ENCODE measurements at regions not wholly inside any gene's neighbourhood (a gene's known extent, or its start where the extent isn't known, plus 50 kb on each side); places are given as distances from the start of the nearest gene placed in this dataset.

GRCh38 chr15:47870300-47870955, 153.1 kb downstream of the SEMA6D start:
- DNase-seq (ENCODE audit: low read depth in 1 of 2, low spot score in 2 of 2) (no peak), FAIRE-seq (no peak)
- CTCF ChIA-PET (ENCODE audit: partially characterized antibody): interaction anchor here (0.6 to 1.3 kb wide), 2 partner anchors 159 to 223 kb away, joined by 3 read pairs; no protein-coding TSS in a partner anchor

More at GRCh38 chr15:47870300-47870955, 153.1 kb downstream of the SEMA6D start:
- no peak overlapping the region for H2BK5ac ChIP-seq (ENCODE audit: low read depth, low read length)
- no peak overlapping the region for H3K27ac ChIP-seq (ENCODE audit: low read depth, low read length)
- no peak for TF ChIP-seq TAF1 (IDR thresholded peaks at IDR 0.05; ENCODE audit: low read depth, low read length)
- no peak for TF ChIP-seq CTCF (IDR thresholded peaks at IDR 0.05; ENCODE audit: control extremely low read depth in 1 of 3, insufficient read depth in 1 of 3, low read depth in 1 of 3, low read length in 3 of 3)
- TF ChIP-seq NRF1 (IDR thresholded peaks at IDR 0.05; ENCODE audit: low read depth, low read length): no peak
- no peak for TF ChIP-seq POLR2A (IDR thresholded peaks at IDR 0.05; ENCODE audit: control extremely low read depth in 1 of 2, low read depth in 2 of 2, low read length in 2 of 2)
- no peak for TF ChIP-seq RXRA (IDR thresholded peaks at IDR 0.05; ENCODE audit: insufficient read depth, low read depth, low read length)
- no peak for TF ChIP-seq POU5F1 (IDR thresholded peaks at IDR 0.05; ENCODE audit: low read depth, low read length)
- TF ChIP-seq YY1 (IDR thresholded peaks at IDR 0.05; ENCODE audit: low read depth, low read length): no peak
- no peak for TF ChIP-seq EGR1 (IDR thresholded peaks at IDR 0.05; ENCODE audit: borderline replicate concordance, low read depth, low read length)
- TF ChIP-seq EZH2 (IDR thresholded peaks at IDR 0.05; ENCODE audit: low read depth, low read length, severe bottlenecking): no peak
- H3K23ac ChIP-seq (ENCODE audit: insufficient read length): no peak overlapping the region
- no peak overlapping the region for H4K91ac ChIP-seq (replicated peaks; ENCODE audit: insufficient read length, low read length)
- H3K18ac ChIP-seq (ENCODE audit: extremely low read depth, low read length): no peak overlapping the region
- POLR2A ChIA-PET (ENCODE audit: partially characterized antibody): no interaction called here
- no peak overlapping the region for H2AFZ ChIP-seq (ENCODE audit: low read length)
- WGBS, 2 experiments (ENCODE audit: extremely low coverage in 1 of 2, insufficient coverage in 1 of 2, insufficient read length in 1 of 2, insufficient replicate concordance in 2 of 2, low coverage in 1 of 2, low lambda C conversion rate in 2 of 2, missing lambda C conversion rate in 1 of 2): 88% methylated on average over 1 of the region's 1 CpG; no CpG with 5 or more reads in 1 of the 2 experiments
- H4K5ac ChIP-seq (ENCODE audit: insufficient read length, low read depth, low read length): no peak overlapping the region
- 0 out of 2 replicates have a peak overlapping the region, but pooled peaks have one; percentile 37 for H2BK15ac ChIP-seq (ENCODE audit: low read length)
- H3K4ac ChIP-seq (replicated peaks; ENCODE audit: insufficient read length, low read depth, low read length): no peak overlapping the region
- no peak overlapping the region for H3K4me2 ChIP-seq (ENCODE audit: insufficient read depth in 1 of 2, low read depth in 2 of 2, low read length in 2 of 2)
- H2AK5ac ChIP-seq (ENCODE audit: low read depth, low read length): no peak overlapping the region
- no peaks in the 10 kb centered on the region for H3K23me2 ChIP-seq (ENCODE audit: low read depth, low read length)
- H3K9ac ChIP-seq (replicated peaks in 1 of 4; ENCODE audit: extremely low read depth in 1 of 4, low read depth in 3 of 4, low read length in 3 of 4): no peak overlapping the region
- H3K9me3 ChIP-seq (ENCODE audit: insufficient read depth in 2 of 2, low read depth in 1 of 2, low read length in 1 of 2): no peaks in the 10 kb centered on the region
- no peak overlapping the region for H2BK12ac ChIP-seq (ENCODE audit: low read depth, low read length)
- H4K8ac ChIP-seq (ENCODE audit: extremely low read depth, insufficient read depth, low read length): no peak overlapping the region
- no peak overlapping the region for H2BK120ac ChIP-seq (replicated peaks; ENCODE audit: low read depth, low read length)
- no peaks in the 10 kb centered on the region for H3K79me1 ChIP-seq (ENCODE audit: low read depth, low read length)
- no peak overlapping the region for H2BK20ac ChIP-seq (ENCODE audit: low read length)
- H4K20me1 ChIP-seq (replicated peaks in 1 of 2; ENCODE audit: control insufficient read depth in 1 of 2, insufficient read depth in 2 of 2, low read length in 2 of 2): no peaks in the 10 kb centered on the region
- no peak overlapping the region for H3K4me3 ChIP-seq (ENCODE audit: extremely low read depth in 1 of 4, insufficient read depth in 2 of 4, low read depth in 3 of 4, low read length in 4 of 4)
- H3K36me3 ChIP-seq (ENCODE audit: control insufficient read depth in 2 of 4, insufficient read depth in 4 of 4, low read length in 3 of 4): no peaks in the 10 kb centered on the region
- no peak overlapping the region for H3K14ac ChIP-seq (ENCODE audit: insufficient read length)
- H3K4me1 ChIP-seq (replicated peaks in 1 of 4; ENCODE audit: control insufficient read depth in 3 of 4, insufficient read depth in 4 of 4, low read length in 3 of 4): no peaks in the 10 kb centered on the region
- H3K79me2 ChIP-seq (ENCODE audit: control insufficient read depth in 1 of 2, insufficient read depth in 2 of 2, low read length in 2 of 2): no peaks in the 10 kb centered on the region
- no peaks in the 10 kb centered on the region; a peak in 1 of 7 replicates for H3K27me3 ChIP-seq (replicated peaks in 1 of 4; ENCODE audit: control insufficient read depth in 3 of 4, extremely low read depth in 1 of 4, insufficient read depth in 3 of 4, low read length in 3 of 4)
- H3K56ac ChIP-seq (replicated peaks; ENCODE audit: insufficient read length, low read depth, low read length): no peak overlapping the region
